HG03159 (cell line): ENCODE measurements at regions not wholly inside any gene's neighbourhood (a gene's known extent, or its start where the extent isn't known, plus 50 kb on each side); places are given as distances from the start of the nearest gene placed in this dataset.
A peak's percentile ranks its signal among the peaks of the same experiment; 100 is the strongest.
"Not testable (repeated sequence)": the region's sequence is repeated elsewhere in the genome, so short reads cannot be mapped to it uniquely, and the experiment has no call there.

ENCODE experiments used
- ATAC-seq: cut with Tn5 transposase; IDR thresholded peaks from one replicate; pipeline ENCODE4 v1.9.1; 2021; ENCODE audit warnings: mild to moderate bottlenecking, moderate library complexity; ENCODE audit not compliant: unreplicated experiment

DNA sequence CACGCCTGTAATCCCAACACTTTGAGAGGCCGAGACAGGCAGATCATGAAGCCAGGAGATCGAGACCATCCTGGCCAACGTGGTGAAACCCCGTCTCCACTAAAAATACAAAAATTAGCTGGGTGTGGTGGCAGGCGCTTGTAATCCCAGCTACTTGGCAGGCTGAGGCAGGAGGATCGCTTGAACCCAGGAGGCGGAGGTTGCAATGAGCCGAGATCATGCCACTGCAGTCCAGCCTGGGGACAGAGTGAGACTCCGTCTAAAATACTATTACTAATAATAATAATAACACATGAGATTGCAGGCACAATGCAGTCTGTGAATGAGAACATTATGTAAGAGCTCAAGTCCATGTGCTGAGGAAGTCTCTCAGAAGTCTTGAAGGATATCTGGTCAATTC, 1684.4 kb downstream of the SPATA31A7 start:
- ATAC-seq = not testable (repeated sequence)

DNA sequence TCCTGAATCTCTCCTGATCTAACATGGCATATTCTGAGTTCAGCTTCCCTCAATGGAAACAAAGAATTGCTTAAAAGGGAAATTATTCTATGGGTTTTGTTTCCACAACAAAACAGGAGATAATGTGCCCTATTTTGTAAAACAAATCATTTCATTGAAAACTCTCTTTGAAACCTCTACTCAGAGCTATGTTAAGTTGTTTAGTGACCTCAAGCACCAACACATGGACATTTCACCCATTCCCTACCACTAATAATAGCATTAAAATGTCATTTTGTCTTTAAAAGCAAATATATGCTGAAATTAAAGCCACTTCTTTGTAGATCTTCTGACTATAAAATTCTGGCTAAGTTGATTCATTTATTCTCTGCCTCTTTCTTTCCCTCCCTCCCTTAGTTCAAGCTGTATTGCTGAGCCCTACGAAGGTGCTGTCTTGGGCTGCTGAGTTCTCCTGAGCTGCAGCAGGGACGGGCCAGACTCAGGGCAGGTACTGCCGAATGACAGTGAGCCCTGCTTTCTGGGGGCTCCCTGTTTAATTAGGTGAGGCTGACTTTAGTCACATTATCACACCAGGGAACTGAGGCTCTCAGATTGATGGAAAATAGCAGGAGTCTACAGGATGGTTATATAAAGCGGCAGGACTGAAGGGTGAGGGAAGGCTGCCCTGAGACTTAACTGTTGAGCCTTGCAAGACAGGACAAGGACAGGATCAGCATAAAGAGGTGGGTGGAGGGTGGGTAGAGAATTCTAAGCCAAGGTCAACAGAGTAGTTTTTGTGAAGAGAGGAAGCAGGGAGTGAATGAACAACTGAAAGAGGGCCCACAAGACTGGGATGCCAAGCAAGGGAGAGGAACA, 1685.1 kb downstream of the SPATA31A7 start:
- not testable (repeated sequence) for ATAC-seq

- not testable (repeated sequence) for ATAC-seq
Observed at GRCh38 chr9:62877552-62877951, 1687.7 kb downstream of the SPATA31A7 start.

DNA sequence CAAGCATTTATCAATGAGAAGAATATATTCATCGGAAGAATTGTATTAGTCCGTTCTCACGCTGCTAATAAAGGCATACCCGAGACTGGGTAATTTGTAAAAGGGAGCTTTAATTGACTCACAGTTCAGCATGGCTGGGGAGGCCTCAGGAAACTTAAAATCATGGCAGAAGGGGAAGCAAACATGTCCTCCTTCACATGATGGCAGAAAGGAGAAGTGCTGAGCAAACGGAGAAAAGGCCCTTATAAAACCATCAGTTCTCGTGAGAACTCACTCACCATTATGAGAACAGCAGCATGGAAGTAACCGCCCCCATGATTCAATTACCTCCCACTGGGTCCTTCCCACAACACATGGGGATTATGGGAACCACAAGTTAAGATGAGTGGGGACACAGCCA, 1688.2 kb downstream of the SPATA31A7 start:
- not testable (repeated sequence) for ATAC-seq

- not testable (repeated sequence) for ATAC-seq
Observed at GRCh38 chr9:62880453-62880852, 1690.6 kb downstream of the SPATA31A7 start.

- ATAC-seq = not testable (repeated sequence)
Observed at GRCh38 chr9:62880971-62881370, 1691.1 kb downstream of the SPATA31A7 start.

DNA sequence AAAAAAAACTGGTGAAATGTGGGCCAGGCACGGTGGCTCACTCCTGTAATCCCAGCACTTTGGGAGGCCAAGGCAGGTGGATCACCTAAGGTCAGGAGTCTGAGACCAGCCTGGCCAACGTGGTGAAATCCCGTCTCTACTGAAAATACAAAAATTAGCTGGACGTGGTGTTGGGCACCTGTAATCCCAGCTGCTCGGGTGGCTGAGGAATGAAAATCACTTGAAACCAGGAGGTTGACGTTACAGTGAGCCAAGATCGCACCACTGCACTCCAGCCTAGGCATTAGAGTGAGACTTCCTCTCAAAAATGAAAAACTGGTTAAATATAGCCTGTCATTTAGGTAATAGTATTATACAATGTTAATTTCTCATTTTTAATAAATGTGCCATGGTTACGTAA, 1692.0 kb downstream of the SPATA31A7 start:
- ATAC-seq = not testable (repeated sequence)

- ATAC-seq = not testable (repeated sequence)
Observed at GRCh38 chr9:62882717-62883116, 1692.9 kb downstream of the SPATA31A7 start.

DNA sequence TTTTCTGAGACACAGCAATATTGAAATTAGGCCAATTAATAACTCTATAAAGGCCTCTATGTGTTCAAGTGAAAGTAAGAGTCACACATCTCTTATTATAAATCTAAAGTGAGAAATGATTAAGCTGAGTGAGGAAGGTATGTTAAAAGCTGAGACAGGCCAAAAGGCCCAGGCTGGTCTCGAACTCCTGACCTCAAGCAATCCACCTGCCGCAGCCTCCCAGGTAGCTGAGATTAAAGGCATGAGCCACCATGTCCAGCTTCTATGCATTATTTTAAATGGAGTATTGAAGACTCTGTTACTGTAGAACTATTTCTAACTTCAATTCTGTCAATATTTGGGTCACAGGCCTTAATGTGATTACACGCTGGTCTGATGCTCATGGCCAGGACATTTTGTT, 1706.9 kb downstream of the SPATA31A7 start:
- not testable (repeated sequence) for ATAC-seq

- ATAC-seq = not testable (repeated sequence)
Observed at GRCh38 chr9:62897411-62898225, 1707.8 kb downstream of the SPATA31A7 start.

DNA sequence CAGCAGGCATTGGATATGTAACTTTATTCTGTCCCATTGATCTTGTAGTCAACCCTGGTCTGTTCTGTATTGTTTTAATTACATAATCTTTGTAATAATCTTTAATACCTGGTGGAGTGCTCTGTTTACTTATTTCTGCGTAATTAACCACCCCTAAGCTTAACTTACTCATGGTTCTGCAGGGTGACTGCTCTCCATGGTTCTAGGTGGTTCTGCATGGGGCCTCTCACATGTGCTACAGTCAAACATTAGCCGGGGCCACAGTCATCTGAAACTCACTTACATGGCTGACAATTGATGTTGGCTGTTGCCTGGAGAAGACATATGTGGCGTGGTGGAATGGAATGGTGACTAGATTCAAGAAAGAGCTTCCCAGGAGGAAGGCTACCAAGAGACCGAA, 1709.8 kb downstream of the SPATA31A7 start:
- ATAC-seq = not testable (repeated sequence)

DNA sequence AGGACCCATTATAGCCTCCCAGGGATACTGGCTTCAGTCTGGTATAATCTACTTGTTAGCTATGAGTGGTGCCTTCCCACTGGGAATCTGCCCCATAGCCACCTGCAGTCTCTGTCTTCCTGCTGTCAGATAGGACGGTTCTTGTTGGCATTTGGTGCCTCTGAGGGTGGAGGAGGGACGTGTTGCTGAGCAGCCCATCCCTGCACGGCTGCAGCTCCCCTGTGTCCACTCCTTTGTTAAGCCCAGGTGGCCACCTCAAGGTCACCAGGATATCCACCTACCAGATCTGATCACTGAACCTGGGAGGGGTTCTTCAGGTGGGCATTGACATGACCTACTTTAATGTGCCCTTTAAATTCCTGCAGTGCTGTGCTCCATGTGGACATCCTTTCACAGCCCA, 1714.2 kb downstream of the SPATA31A7 start:
- not testable (repeated sequence) for ATAC-seq

DNA sequence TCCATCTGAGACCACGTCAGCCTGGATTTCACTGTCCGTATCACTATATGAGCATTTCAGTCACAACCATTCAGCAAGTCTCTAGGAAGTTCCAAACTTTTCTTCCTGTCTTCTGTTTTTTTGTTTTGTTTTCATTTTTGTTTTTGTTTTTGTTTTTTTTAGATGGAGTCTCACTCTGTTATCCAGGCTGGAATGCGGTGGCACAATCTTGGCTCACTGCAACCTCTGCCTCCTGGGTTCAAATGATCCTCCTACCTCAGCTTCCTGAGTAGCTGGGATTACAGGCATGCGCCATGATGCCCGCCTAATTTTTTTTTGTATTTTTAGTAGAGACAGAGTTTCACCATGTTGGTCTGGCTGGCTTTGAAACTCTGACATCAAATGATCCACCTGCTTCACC, 1715.9 kb downstream of the SPATA31A7 start:
- not testable (repeated sequence) for ATAC-seq

DNA sequence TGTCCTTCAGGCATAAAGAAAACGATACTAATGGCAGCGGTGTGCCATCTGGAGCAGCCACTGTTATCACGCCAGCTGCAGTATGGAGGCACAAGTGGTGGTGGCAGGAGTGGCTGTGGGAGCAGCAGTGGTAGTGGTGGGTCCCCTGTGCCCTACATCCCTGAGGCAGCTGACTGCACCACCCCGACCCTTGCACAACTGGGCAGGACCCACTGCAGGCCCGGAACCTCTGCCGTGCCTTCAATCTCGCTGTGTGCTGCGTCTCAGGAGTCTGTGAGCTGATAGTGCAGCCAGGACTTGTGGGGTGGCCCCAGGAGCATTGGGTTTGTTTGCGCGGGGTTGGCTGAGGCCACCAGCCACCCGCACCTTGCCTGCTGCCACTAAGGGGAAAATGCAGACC, 1718.0 kb downstream of the SPATA31A7 start:
- not testable (repeated sequence) for ATAC-seq

DNA sequence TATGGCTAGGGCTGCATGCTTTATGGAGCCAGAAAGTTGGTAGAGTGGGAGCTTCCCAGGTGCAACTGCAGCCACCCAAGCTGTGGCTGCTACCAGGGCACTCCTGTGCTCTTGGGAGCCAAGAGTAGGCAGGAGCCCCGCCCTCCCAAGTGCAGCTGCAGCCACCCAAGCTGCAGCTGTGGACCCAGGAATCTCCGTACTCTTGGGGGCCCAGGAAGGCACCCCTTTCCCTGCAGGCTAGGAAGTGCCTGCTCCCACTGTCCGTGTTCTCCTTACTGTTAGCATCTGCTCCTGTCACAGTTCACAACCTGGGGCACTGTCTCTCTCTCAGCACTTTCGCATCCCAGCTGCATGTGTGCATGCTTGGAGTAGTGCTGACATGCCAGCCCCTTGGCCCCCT, 1718.4 kb downstream of the SPATA31A7 start:
- ATAC-seq = not testable (repeated sequence)

GRCh38 chr9:62909447-62909846, 1719.6 kb downstream of the SPATA31A7 start:
- not testable (repeated sequence) for ATAC-seq

GRCh38 chr9:62912278-62912677, 1722.4 kb downstream of the SPATA31A7 start:
- ATAC-seq = not testable (repeated sequence)

GRCh38 chr9:62915168-62915567, 1725.3 kb downstream of the SPATA31A7 start:
- ATAC-seq = not testable (repeated sequence)

GRCh38 chr9:62915661-62916060, 1725.8 kb downstream of the SPATA31A7 start:
- ATAC-seq = peak; percentile 100

DNA sequence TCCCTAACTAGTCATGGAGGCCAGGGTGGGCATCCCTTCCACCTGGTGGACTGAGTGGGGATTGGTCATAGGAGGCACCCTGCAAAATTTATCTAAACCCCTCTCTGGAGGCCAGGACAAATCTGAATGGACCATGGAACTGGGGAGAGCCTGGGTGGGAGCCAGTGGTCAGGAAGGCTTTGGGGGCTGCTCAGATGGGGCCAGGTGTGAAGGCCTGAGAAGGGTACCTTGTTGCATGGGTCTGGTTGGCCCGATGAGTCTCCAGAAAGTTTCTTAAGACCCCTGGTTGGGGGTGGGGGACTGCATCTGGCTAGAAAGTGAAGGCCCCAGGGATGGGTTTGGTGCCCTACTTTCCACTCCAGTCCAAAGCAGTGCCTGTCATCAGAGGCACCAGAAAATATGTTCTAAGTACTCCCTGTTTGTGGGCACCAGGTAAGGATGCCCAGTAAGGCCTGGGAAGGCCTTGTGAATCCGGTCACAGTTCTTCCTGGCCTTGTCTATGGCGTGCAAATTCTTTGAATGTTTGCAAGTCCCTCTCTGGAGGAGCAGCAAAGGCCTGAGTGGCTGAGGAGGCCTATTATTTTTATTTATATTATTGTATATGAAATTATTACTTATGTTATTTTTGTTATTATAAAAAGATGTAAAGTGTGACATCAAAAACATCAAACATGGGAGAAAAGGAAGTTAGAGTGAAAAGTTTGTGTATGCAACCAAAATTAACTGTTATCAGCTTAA, 1729.0 kb downstream of the SPATA31A7 start:
- not testable (repeated sequence) for ATAC-seq

GRCh38 chr9:62931484-62931883, 1741.6 kb downstream of the SPATA31A7 start:
- ATAC-seq = not testable (repeated sequence)
